Astrocyte (in vitro differentiated cells and primary cell): ENCODE measurements at regions not wholly inside any gene's neighbourhood (a gene's known extent, or its start where the extent isn't known, plus 50 kb on each side); places are given as distances from the start of the nearest gene placed in this dataset.

ENCODE experiments used
- EZH2 ChIP-seq: IDR thresholded peaks from 2 replicates; pipeline ENCODE4 v1.6.1; 2012; ENCODE audit warnings: mild to moderate bottlenecking, low read length, inconsistent platforms; ENCODE audit not compliant: insufficient read depth
- TF ChIP-seq, protein P1 (sequence below): IDR thresholded peaks from 2 replicates; pipeline ENCODE4 v1.5.1; 2011; ENCODE audit warnings: low read depth, mild to moderate bottlenecking, inconsistent platforms, low read length, moderate library complexity; ENCODE audit not compliant: insufficient read depth

DNA sequence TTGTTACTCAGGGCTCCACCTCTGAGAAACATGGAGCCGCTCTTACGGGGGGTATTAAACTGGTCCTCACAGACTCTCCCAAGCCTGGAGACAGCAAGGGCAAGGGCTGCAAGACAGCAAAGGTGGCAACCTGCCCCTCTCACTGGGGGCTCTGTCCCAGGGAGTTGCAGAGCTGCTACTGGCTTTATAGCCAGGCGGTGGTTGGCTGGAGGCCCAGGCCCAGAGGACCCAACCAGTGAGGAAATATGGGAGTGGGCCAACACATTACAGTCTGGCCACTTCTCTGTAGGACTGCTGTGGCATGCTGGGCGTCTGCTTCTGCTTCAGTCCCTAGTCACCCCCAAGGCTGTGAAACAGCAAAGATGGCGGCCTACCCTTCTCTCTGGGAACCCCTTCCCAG, 597.2 kb downstream of the LRRC70 start:
- TF ChIP-seq, protein P1, sequence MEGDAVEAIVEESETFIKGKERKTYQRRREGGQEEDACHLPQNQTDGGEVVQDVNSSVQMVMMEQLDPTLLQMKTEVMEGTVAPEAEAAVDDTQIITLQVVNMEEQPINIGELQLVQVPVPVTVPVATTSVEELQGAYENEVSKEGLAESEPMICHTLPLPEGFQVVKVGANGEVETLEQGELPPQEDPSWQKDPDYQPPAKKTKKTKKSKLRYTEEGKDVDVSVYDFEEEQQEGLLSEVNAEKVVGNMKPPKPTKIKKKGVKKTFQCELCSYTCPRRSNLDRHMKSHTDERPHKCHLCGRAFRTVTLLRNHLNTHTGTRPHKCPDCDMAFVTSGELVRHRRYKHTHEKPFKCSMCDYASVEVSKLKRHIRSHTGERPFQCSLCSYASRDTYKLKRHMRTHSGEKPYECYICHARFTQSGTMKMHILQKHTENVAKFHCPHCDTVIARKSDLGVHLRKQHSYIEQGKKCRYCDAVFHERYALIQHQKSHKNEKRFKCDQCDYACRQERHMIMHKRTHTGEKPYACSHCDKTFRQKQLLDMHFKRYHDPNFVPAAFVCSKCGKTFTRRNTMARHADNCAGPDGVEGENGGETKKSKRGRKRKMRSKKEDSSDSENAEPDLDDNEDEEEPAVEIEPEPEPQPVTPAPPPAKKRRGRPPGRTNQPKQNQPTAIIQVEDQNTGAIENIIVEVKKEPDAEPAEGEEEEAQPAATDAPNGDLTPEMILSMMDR = no peak
- TF ChIP-seq EZH2 = no peak
